Gastrocnemius medialis (tissue), 4 donors: ENCODE measurements at regions not wholly inside any gene's neighbourhood (a gene's known extent, or its start where the extent isn't known, plus 50 kb on each side); places are given as distances from the start of the nearest gene placed in this dataset.
"Not testable (repeated sequence)": the region's sequence is repeated elsewhere in the genome, so short reads cannot be mapped to it uniquely, and the experiment has no call there.

Source experiments
- ATAC-seq, 2 donors: fragments of 150-250 bp; one replicate each; pipeline ENCODE4 v1.9.1; 2016
- DNase-seq, 2 donors: peaks; one replicate each; pipeline ENCODE4 v3.0.0-alpha.2; 2019
- H3K27ac ChIP-seq, 4 donors: fragments of 200-600 bp; sonication (generic); 1 replicate in 1 of 4; 2 replicates in 3 of 4; pipeline ENCODE4 v1.5.1; 2016 to 2018; ENCODE audit warnings: mild to moderate bottlenecking in 2 of 4, moderate library complexity in 1 of 4
- H3K27me3 ChIP-seq, 3 donors: fragments of 200-600 bp; sonication (generic) in 2 of 3; 1 replicate in 1 of 3; 2 replicates in 2 of 3; pipeline versions ENCODE4 v1.5.1 to v1.6.0; 2016 to 2019; ENCODE audit warnings: mild to moderate bottlenecking in 1 of 3, moderate library complexity in 1 of 3
- H3K36me3 ChIP-seq, 2 donors: fragments of 200-600 bp; sonication (generic) in 1 of 2; one replicate each; pipeline ENCODE4 v1.5.1; 2017 to 2018
- H3K4me1 ChIP-seq, 2 donors: fragments of 200-600 bp; sonication (generic) in 1 of 2; one replicate each; pipeline ENCODE4 v1.5.1; 2016 to 2017; ENCODE audit warnings: mild to moderate bottlenecking in 2 of 2
- H3K4me3 ChIP-seq, 4 donors: fragments of 200-600 bp; sonication (generic) in 3 of 4; 1 replicate in 1 of 4; 2 replicates in 3 of 4; pipeline ENCODE4 v1.5.1; 2016 to 2019; ENCODE audit warnings: mild to moderate bottlenecking in 2 of 4
- H3K9me3 ChIP-seq, 3 donors: fragments of 200-600 bp; sonication (generic) in 2 of 3; 1 replicate in 1 of 3; 2 replicates in 2 of 3; pipeline ENCODE4 v1.5.1; 2016 to 2019
- POLR2A ChIP-seq, 2 donors: fragments of 450-650 bp; IDR thresholded peaks; one replicate each; pipeline ENCODE4 v1.6.1; 2017; ENCODE audit warnings: antibody characterized with exemption in 2 of 2, mild to moderate bottlenecking in 2 of 2, moderate library complexity in 2 of 2
- in situ Hi-C, 4 donors: fragments of 200-750 bp; cut with MboI; loops; one replicate each; pipeline versions ENCODE4 v1.15.0 to v1.8.0; 2017; ENCODE audit warnings: low sequenced_read_pairs in 4 of 4
- intact Hi-C: fragments of 100-400 bp; cut with DNase I; formaldehyde crosslinking; loops from one replicate; pipeline ENCODE4 v1.15.1; 2023; ENCODE audit warnings: low total_unique reads
- TF ChIP-seq, protein P1 (sequence below), 5 experiments: fragments of 450-650 bp in 3 of 5; fragments of 200-600 bp in 2 of 5; sonication (generic) in 2 of 5; IDR thresholded peaks in 4 of 5; conservative IDR thresholded peaks in 1 of 5; 1 replicate in 4 of 5; 2 replicates in 1 of 5; pipeline ENCODE4 v1.5.1; 2016 to 2019; ENCODE audit warnings: antibody characterized with exemption in 5 of 5, mild to moderate bottlenecking in 3 of 5, moderate library complexity in 3 of 5

GRCh38 chr2:58594762-58595161, 353.6 kb upstream of the FANCL start:
- intact Hi-C loops = no loop called here
- Histone ChIP-seq H3K27me3 (no peaks in the 10 kb centered on the region), H3K9me3 (no peaks in the 10 kb centered on the region), H3K27ac (no peak overlapping the region), H3K4me1 (no peaks in the 10 kb centered on the region), H3K36me3 (no peaks in the 10 kb centered on the region), H3K4me3 (no peak overlapping the region)
- DNase-seq = no peak
- TF ChIP-seq, protein P1, sequence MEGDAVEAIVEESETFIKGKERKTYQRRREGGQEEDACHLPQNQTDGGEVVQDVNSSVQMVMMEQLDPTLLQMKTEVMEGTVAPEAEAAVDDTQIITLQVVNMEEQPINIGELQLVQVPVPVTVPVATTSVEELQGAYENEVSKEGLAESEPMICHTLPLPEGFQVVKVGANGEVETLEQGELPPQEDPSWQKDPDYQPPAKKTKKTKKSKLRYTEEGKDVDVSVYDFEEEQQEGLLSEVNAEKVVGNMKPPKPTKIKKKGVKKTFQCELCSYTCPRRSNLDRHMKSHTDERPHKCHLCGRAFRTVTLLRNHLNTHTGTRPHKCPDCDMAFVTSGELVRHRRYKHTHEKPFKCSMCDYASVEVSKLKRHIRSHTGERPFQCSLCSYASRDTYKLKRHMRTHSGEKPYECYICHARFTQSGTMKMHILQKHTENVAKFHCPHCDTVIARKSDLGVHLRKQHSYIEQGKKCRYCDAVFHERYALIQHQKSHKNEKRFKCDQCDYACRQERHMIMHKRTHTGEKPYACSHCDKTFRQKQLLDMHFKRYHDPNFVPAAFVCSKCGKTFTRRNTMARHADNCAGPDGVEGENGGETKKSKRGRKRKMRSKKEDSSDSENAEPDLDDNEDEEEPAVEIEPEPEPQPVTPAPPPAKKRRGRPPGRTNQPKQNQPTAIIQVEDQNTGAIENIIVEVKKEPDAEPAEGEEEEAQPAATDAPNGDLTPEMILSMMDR (IDR thresholded peaks at IDR 0.05 in 4 of 5, conservative IDR thresholded peaks at IDR 0.05 in 1 of 5) = no peak
- TF ChIP-seq POLR2A (IDR thresholded peaks at IDR 0.05) = no peak
- in situ Hi-C loops = no loop called here
- ATAC-seq = no peak

GRCh38 chr2:58594175-58594574, 353.1 kb upstream of the FANCL start:
- Histone ChIP-seq H3K36me3 (no peaks in the 10 kb centered on the region), H3K4me1 (no peaks in the 10 kb centered on the region), H3K9me3 (no peaks in the 10 kb centered on the region), H3K4me3 (no peak overlapping the region), H3K27me3 (no peaks in the 10 kb centered on the region), H3K27ac (no peak overlapping the region)
- TF ChIP-seq POLR2A (IDR thresholded peaks at IDR 0.05) = no peak
- TF ChIP-seq, protein P1 (IDR thresholded peaks at IDR 0.05 in 4 of 5, conservative IDR thresholded peaks at IDR 0.05 in 1 of 5) = no peak
- in situ Hi-C loops (no loop called here), intact Hi-C loops (no loop called here)
- ATAC-seq (no peak), DNase-seq (no peak)

GRCh38 chr2:58586178-58586577, 345.1 kb upstream of the FANCL start:
- H3K4me1 ChIP-seq, intact Hi-C loops, H3K9me3 ChIP-seq, H3K4me3 ChIP-seq, in situ Hi-C loops, DNase-seq, ATAC-seq, H3K27ac ChIP-seq, H3K27me3 ChIP-seq, H3K36me3 ChIP-seq: not testable (repeated sequence)

GRCh38 chr2:58585233-58585632, 344.1 kb upstream of the FANCL start:
- in situ Hi-C loops = no loop called here
- ATAC-seq (no peak), DNase-seq (no peak)
- no peaks in the 10 kb centered on the region for H3K27me3 ChIP-seq
- intact Hi-C loops = no loop called here
- TF ChIP-seq, protein P1 (IDR thresholded peaks at IDR 0.05 in 4 of 5, conservative IDR thresholded peaks at IDR 0.05 in 1 of 5) = no peak
- no peak for TF ChIP-seq POLR2A (IDR thresholded peaks at IDR 0.05)
- H3K9me3 ChIP-seq = no peaks in the 10 kb centered on the region
- H3K27ac ChIP-seq = no peak overlapping the region
- no peak overlapping the region for H3K4me3 ChIP-seq
- no peaks in the 10 kb centered on the region for H3K4me1 ChIP-seq
- no peaks in the 10 kb centered on the region for H3K36me3 ChIP-seq

GRCh38 chr2:58584606-58585118, 343.5 kb upstream of the FANCL start:
- intact Hi-C loops (no loop called here), in situ Hi-C loops (no loop called here)
- Histone ChIP-seq H3K36me3 (no peaks in the 10 kb centered on the region), H3K4me3 (no peak overlapping the region), H3K9me3 (no peaks in the 10 kb centered on the region), H3K27ac (no peak overlapping the region), H3K27me3 (no peaks in the 10 kb centered on the region), H3K4me1 (no peaks in the 10 kb centered on the region)
- DNase-seq (no peak), ATAC-seq (no peak)
- no peak for TF ChIP-seq POLR2A (IDR thresholded peaks at IDR 0.05)
- TF ChIP-seq, protein P1 (IDR thresholded peaks at IDR 0.05 in 4 of 5, conservative IDR thresholded peaks at IDR 0.05 in 1 of 5) = no peak
